ENCODE measurements at regions not wholly inside any gene's neighbourhood (a gene's known extent, or its start where the extent isn't known, plus 50 kb on each side); places are given as distances from the start of the nearest gene placed in this dataset.

DNA sequence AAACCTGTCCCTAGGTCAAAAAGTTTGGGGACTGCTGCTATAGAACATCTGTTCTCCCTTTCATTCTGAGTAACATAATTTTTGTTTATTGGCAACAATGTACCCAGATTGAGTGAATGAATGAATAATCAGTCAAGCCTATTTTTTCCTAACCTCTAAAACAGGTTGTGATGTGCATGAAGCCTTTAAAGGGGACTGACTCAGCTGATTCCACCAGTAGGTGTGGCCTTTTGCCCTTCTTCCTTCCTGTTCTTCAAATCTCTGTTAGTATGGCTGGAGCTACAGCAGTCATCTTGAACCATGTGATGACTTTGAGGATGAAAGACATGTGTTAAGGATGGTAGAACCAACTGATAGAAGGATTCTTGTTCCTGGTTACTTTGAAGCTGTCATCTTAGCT, 476.1 kb downstream of the NUF2 start:
- Histone ChIP-seq H3K36me3 (no peaks in the 10 kb centered on the region), H3K27me3 (no peaks in the 10 kb centered on the region), H3K27ac (no peak overlapping the region), H3K4me3 (no peak overlapping the region), H3K4me1 (no peaks in the 10 kb centered on the region), H3K9me3 (no peaks in the 10 kb centered on the region), H3K9ac (ENCODE audit: low read depth in 2 of 2, low read length in 2 of 2) (no peak overlapping the region)
- intact Hi-C loops (cut with DNase I): no loop called here
- TF ChIP-seq, protein P1, sequence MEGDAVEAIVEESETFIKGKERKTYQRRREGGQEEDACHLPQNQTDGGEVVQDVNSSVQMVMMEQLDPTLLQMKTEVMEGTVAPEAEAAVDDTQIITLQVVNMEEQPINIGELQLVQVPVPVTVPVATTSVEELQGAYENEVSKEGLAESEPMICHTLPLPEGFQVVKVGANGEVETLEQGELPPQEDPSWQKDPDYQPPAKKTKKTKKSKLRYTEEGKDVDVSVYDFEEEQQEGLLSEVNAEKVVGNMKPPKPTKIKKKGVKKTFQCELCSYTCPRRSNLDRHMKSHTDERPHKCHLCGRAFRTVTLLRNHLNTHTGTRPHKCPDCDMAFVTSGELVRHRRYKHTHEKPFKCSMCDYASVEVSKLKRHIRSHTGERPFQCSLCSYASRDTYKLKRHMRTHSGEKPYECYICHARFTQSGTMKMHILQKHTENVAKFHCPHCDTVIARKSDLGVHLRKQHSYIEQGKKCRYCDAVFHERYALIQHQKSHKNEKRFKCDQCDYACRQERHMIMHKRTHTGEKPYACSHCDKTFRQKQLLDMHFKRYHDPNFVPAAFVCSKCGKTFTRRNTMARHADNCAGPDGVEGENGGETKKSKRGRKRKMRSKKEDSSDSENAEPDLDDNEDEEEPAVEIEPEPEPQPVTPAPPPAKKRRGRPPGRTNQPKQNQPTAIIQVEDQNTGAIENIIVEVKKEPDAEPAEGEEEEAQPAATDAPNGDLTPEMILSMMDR (IDR thresholded peaks at IDR 0.05): no peak
- no peak for DNase-seq

GRCh38 chr1:163799190-163799805, 477.5 kb downstream of the NUF2 start:
- no peak for DNase-seq
- intact Hi-C loops (cut with DNase I): no loop called here
- no peak overlapping the region for H3K27ac ChIP-seq
- no peak overlapping the region for H3K9ac ChIP-seq (ENCODE audit: low read depth in 2 of 2, low read length in 2 of 2)
- H3K4me1 ChIP-seq: no peaks in the 10 kb centered on the region
- no peaks in the 10 kb centered on the region for H3K36me3 ChIP-seq
- H3K27me3 ChIP-seq: no peaks in the 10 kb centered on the region
- TF ChIP-seq, protein P1 (IDR thresholded peaks at IDR 0.05): no peak
- H3K4me3 ChIP-seq: no peak overlapping the region
- no peaks in the 10 kb centered on the region for H3K9me3 ChIP-seq

- intact Hi-C loops (cut with DNase I): no loop called here
- H3K9ac ChIP-seq (ENCODE audit: low read depth in 2 of 2, low read length in 2 of 2): no peak overlapping the region
- H3K27ac ChIP-seq: no peak overlapping the region
- H3K9me3 ChIP-seq: no peaks in the 10 kb centered on the region
- no peaks in the 10 kb centered on the region for H3K4me1 ChIP-seq
- TF ChIP-seq, protein P1 (IDR thresholded peaks at IDR 0.05): no peak
- no peak for DNase-seq
- no peaks in the 10 kb centered on the region for H3K27me3 ChIP-seq
- no peak overlapping the region for H3K4me3 ChIP-seq
- no peaks in the 10 kb centered on the region for H3K36me3 ChIP-seq
Measured at GRCh38 chr1:163807331-163808049, 485.7 kb downstream of the NUF2 start.

- no peaks in the 10 kb centered on the region for H3K4me1 ChIP-seq
Measured at GRCh38 chr1:163813251-163813650, 491.5 kb downstream of the NUF2 start.

DNA sequence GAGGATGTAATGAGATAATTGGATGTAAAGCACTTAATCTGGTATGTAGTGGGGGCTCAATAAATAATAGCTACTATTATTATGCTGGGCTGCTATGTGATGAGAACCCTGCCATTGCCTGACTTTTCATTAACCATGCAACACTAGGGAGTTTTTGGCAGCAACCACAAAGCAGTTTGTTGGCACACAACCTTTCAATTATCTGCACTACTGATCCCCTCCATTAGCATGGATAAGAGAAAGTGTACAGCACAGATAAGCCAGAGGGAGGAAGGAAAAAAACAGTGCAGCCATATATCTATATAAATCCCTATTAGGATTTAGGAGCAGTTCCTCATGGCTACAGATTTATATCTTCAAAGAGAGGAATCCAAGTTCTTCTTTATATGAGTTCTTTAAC, 498.5 kb downstream of the NUF2 start:
- H3K4me3 ChIP-seq: no peak overlapping the region
- TF ChIP-seq, protein P1 (IDR thresholded peaks at IDR 0.05): no peak

More at GRCh38 chr1:163813251-163813650, 491.5 kb downstream of the NUF2 start:
- TF ChIP-seq, protein P1 (IDR thresholded peaks at IDR 0.05): no peak
- no peak for DNase-seq
- no peak overlapping the region for H3K27ac ChIP-seq
- no peaks in the 10 kb centered on the region for H3K9me3 ChIP-seq
- H3K9ac ChIP-seq (ENCODE audit: low read depth in 2 of 2, low read length in 2 of 2): no peak overlapping the region
- no peaks in the 10 kb centered on the region for H3K36me3 ChIP-seq
- no peak overlapping the region for H3K4me3 ChIP-seq
- no peaks in the 10 kb centered on the region for H3K27me3 ChIP-seq
- intact Hi-C loops (cut with DNase I): no loop called here

More for the DNA sequence above, 498.5 kb downstream of the NUF2 start:
- Histone ChIP-seq H3K9me3 (no peaks in the 10 kb centered on the region), H3K36me3 (no peaks in the 10 kb centered on the region), H3K27me3 (no peaks in the 10 kb centered on the region), H3K9ac (ENCODE audit: low read depth in 2 of 2, low read length in 2 of 2) (no peak overlapping the region), H3K4me1 (no peaks in the 10 kb centered on the region), H3K27ac (no peak overlapping the region)
- DNase-seq: no peak
- intact Hi-C loops (cut with DNase I): no loop called here
